Parathyroid adenoma (tissue), 2 donors: ENCODE measurements at regions not wholly inside any gene's neighbourhood (a gene's known extent, or its start where the extent isn't known, plus 50 kb on each side); places are given as distances from the start of the nearest gene placed in this dataset.

Experiments used
- H2AFZ ChIP-seq: fragments of 300-600 bp; sonication (generic); one replicate; pipeline ENCODE4 v1.7.0; 2017; ENCODE audit warnings: antibody characterized with exemption, mild to moderate bottlenecking
- H3K27ac ChIP-seq: fragments of 300-600 bp; sonication (generic); one replicate; pipeline ENCODE4 v1.7.0; 2017
- H3K27me3 ChIP-seq: fragments of 300-600 bp; sonication (generic); one replicate; pipeline ENCODE4 v1.7.0; 2017; ENCODE audit warnings: low read length; ENCODE audit not compliant: control insufficient read depth, insufficient read depth
- H3K36me3 ChIP-seq: fragments of 300-600 bp; sonication (generic); one replicate; pipeline ENCODE4 v1.7.0; 2017; ENCODE audit warnings: low read length; ENCODE audit not compliant: control insufficient read depth, insufficient read depth
- H3K4me1 ChIP-seq: fragments of 300-600 bp; sonication (generic); one replicate; pipeline ENCODE4 v1.7.0; 2017; ENCODE audit warnings: control low read depth
- H3K4me2 ChIP-seq: fragments of 300-600 bp; sonication (generic); one replicate; pipeline ENCODE4 v1.7.0; 2017; ENCODE audit warnings: low read length
- H3K4me3 ChIP-seq: fragments of 300-600 bp; sonication (generic); one replicate; pipeline ENCODE4 v1.7.0; 2017; ENCODE audit warnings: low read depth, low read length
- H3K79me2 ChIP-seq: fragments of 300-600 bp; sonication (generic); one replicate; pipeline ENCODE4 v1.7.0; 2017; ENCODE audit warnings: control low read depth
- H3K9ac ChIP-seq: fragments of 300-600 bp; sonication (generic); one replicate; pipeline ENCODE4 v1.7.0; 2017; ENCODE audit warnings: mild to moderate bottlenecking
- H3K9me3 ChIP-seq: fragments of 300-600 bp; sonication (generic); one replicate; pipeline ENCODE4 v1.7.0; 2017; ENCODE audit warnings: low read length; ENCODE audit not compliant: control insufficient read depth
- TF ChIP-seq, protein P1 (sequence below): fragments of 300-600 bp; sonication (generic); IDR thresholded peaks from one replicate; pipeline ENCODE4 v1.7.0; 2017; ENCODE audit warnings: antibody characterized with exemption, mild to moderate bottlenecking
- donor health status: primary hyperparathyroidism.

DNA sequence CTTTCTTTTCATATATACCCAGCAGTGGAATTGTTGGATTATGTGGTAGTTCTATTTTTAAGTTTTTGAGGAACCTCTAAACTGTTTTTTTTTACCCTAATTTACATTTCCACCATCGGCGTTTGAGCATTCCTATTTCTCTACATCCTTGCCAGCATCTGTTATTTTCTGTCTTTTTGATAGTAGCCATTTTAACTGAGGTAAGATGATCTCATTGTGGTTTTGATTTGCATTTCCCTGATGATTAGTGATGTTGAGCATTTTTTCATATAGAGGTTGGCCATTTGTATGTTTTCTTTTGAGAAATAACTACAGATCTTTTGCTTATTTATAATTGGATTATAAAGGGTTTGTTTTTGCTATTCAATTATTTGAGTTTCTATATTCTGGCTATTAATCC lies 71.7 kb upstream of the TNC start:
- H3K27ac ChIP-seq = no peak overlapping the region
- no peak overlapping the region for H2AFZ ChIP-seq
- no peak overlapping the region for H3K9ac ChIP-seq
- H3K4me2 ChIP-seq = no peak overlapping the region
- no peaks in the 10 kb centered on the region for H3K79me2 ChIP-seq
- no peak overlapping the region for H3K4me3 ChIP-seq
- no peaks in the 10 kb centered on the region for H3K27me3 ChIP-seq
- H3K9me3 ChIP-seq = no peaks in the 10 kb centered on the region
- TF ChIP-seq, protein P1, sequence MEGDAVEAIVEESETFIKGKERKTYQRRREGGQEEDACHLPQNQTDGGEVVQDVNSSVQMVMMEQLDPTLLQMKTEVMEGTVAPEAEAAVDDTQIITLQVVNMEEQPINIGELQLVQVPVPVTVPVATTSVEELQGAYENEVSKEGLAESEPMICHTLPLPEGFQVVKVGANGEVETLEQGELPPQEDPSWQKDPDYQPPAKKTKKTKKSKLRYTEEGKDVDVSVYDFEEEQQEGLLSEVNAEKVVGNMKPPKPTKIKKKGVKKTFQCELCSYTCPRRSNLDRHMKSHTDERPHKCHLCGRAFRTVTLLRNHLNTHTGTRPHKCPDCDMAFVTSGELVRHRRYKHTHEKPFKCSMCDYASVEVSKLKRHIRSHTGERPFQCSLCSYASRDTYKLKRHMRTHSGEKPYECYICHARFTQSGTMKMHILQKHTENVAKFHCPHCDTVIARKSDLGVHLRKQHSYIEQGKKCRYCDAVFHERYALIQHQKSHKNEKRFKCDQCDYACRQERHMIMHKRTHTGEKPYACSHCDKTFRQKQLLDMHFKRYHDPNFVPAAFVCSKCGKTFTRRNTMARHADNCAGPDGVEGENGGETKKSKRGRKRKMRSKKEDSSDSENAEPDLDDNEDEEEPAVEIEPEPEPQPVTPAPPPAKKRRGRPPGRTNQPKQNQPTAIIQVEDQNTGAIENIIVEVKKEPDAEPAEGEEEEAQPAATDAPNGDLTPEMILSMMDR = no peak
- no peaks in the 10 kb centered on the region for H3K4me1 ChIP-seq
- peaks cover 2% of the 10 kb centered on the region for H3K36me3 ChIP-seq

DNA sequence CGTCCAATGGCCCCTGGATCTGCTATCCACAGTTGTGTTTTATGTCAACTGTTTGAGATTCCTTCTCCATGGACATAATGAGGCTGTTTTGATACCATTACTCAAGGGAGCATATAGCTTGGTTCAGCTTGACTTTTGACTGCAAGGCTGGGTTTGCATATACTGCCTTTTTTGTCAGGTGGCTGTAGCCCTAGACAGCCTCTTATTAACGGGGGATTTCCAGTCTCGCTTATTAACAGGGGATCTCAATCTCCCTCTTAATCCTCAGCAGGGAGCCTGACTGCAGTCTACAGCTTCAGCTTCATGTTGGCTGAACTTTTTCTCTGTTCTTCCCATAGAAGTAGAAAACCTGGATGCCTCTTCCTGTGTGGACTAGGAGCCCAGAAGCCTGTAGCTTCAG lies 73.7 kb upstream of the TNC start:
- no peak overlapping the region for H2AFZ ChIP-seq
- no peaks in the 10 kb centered on the region for H3K27me3 ChIP-seq
- H3K27ac ChIP-seq = no peak overlapping the region
- H3K79me2 ChIP-seq = no peaks in the 10 kb centered on the region
- H3K4me1 ChIP-seq = no peaks in the 10 kb centered on the region
- H3K4me2 ChIP-seq = no peak overlapping the region
- H3K4me3 ChIP-seq = no peak overlapping the region
- H3K9me3 ChIP-seq = no peaks in the 10 kb centered on the region
- TF ChIP-seq, protein P1 = no peak
- H3K36me3 ChIP-seq = peaks cover 2% of the 10 kb centered on the region
- H3K9ac ChIP-seq = no peak overlapping the region

DNA sequence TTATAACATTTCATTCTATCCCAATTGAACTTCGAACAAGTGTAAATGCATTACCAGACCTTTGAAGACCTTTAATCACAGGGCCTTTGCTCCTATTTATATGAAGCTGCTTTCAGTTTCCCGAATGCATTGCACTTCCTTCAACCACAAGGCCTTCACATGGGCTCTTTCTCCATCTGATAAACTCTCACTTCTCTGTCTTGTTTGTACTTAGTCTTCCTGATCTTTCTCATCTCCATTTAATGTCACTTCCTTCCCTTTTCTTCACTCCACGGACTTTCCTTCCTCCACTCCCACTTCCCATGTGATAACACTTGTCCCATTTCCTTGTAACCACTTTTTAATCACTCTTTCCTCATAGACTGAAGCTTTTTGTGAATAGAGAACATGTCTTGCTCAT lies 74.3 kb upstream of the TNC start:
- H3K36me3 ChIP-seq = peaks cover 2% of the 10 kb centered on the region
- TF ChIP-seq, protein P1 = no peak
- no peak overlapping the region for H3K4me3 ChIP-seq
- no peak overlapping the region for H3K9ac ChIP-seq
- H3K27me3 ChIP-seq = no peaks in the 10 kb centered on the region
- no peak overlapping the region for H3K4me2 ChIP-seq
- H3K4me1 ChIP-seq = no peaks in the 10 kb centered on the region
- no peaks in the 10 kb centered on the region for H3K79me2 ChIP-seq
- no peak overlapping the region for H2AFZ ChIP-seq
- H3K27ac ChIP-seq = no peak overlapping the region
- no peaks in the 10 kb centered on the region for H3K9me3 ChIP-seq

DNA sequence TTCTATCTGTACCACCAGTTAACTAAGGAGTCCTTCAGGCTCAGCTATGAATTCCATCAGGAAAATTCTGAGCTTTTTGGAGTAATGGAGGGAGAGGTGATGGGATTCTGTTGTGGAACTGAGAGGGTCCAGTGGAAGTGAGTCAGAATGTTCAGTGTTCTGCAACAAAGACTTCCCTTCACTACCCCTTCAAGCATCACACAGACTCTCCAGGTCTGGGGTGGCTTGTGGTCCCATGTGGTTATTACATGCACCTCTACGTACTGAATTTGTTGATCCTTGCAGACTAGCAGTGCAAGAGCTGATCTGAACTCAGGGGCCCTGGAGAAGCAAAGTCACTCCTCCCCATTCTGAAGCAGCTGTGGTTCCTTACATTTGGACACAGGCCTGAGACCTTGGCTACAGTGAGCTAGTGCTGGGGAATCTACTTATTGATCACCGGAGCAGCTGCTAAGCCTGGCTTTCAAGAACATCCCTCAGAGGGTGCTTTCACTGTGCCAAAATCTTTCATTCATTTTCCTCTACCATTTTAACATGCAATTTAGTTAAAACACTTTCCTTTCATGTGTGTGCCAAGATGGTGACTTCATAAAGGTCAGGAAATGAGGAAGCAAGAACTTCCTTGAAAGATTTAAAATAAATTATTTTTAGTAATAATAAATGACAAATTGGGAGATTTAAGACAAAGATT lies 75.0 kb upstream of the TNC start:
- Histone ChIP-seq H3K27me3 (no peaks in the 10 kb centered on the region), H3K4me2 (no peak overlapping the region), H3K36me3 (peaks cover 2% of the 10 kb centered on the region), H2AFZ (no peak overlapping the region), H3K79me2 (no peaks in the 10 kb centered on the region), H3K4me3 (no peak overlapping the region), H3K9ac (no peak overlapping the region), H3K4me1 (no peaks in the 10 kb centered on the region), H3K9me3 (no peaks in the 10 kb centered on the region), H3K27ac (no peak overlapping the region)
- TF ChIP-seq, protein P1 = no peak

DNA sequence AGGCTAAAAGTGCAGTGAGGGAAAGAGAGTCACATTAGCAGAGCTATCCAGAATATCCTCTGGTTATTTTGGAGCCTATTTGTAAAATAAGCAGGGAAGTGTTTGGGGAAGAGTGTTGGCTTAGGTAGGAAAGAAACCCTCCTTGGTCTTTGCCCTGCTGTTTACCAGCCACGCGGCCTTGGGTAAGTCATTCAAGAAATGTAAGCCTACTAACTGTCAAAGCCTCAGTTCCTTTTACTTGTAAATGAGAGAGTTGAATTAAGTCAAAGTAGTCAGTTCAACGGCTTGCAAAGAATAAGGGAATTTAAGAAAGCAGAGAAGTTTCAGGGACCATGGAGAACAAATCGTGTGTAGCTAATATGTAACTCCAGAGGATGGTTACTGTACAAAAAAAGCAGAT lies 75.8 kb upstream of the TNC start:
- H3K9me3 ChIP-seq = no peaks in the 10 kb centered on the region
- no peaks in the 10 kb centered on the region for H3K4me1 ChIP-seq
- H3K27ac ChIP-seq = no peak overlapping the region
- no peak overlapping the region for H3K4me3 ChIP-seq
- no peaks in the 10 kb centered on the region for H3K79me2 ChIP-seq
- peaks cover 2% of the 10 kb centered on the region for H3K36me3 ChIP-seq
- no peak overlapping the region for H3K4me2 ChIP-seq
- H2AFZ ChIP-seq = no peak overlapping the region
- H3K27me3 ChIP-seq = no peaks in the 10 kb centered on the region
- no peak overlapping the region for H3K9ac ChIP-seq
- TF ChIP-seq, protein P1 = no peak
